Body of pancreas (tissue), 4 donors: ENCODE measurements at regions not wholly inside any gene's neighbourhood (a gene's known extent, or its start where the extent isn't known, plus 50 kb on each side); places are given as distances from the start of the nearest gene placed in this dataset.

Source experiments
- POLR2A ChIP-seq, 3 donors: fragments of 450-650 bp; IDR thresholded peaks; one replicate each; pipeline ENCODE4 v1.6.1; 2016; ENCODE audit warnings: antibody characterized with exemption in 3 of 3, mild to moderate bottlenecking in 2 of 3
- TF ChIP-seq, protein P1 (sequence below), 7 experiments: fragments of 450-650 bp in 4 of 7; fragments of 200-600 bp in 3 of 7; sonication (generic) in 3 of 7; IDR thresholded peaks; one replicate each; pipeline ENCODE4 v1.5.1; 2016 to 2019; ENCODE audit warnings: antibody characterized with exemption in 7 of 7

- TF ChIP-seq, protein P1, sequence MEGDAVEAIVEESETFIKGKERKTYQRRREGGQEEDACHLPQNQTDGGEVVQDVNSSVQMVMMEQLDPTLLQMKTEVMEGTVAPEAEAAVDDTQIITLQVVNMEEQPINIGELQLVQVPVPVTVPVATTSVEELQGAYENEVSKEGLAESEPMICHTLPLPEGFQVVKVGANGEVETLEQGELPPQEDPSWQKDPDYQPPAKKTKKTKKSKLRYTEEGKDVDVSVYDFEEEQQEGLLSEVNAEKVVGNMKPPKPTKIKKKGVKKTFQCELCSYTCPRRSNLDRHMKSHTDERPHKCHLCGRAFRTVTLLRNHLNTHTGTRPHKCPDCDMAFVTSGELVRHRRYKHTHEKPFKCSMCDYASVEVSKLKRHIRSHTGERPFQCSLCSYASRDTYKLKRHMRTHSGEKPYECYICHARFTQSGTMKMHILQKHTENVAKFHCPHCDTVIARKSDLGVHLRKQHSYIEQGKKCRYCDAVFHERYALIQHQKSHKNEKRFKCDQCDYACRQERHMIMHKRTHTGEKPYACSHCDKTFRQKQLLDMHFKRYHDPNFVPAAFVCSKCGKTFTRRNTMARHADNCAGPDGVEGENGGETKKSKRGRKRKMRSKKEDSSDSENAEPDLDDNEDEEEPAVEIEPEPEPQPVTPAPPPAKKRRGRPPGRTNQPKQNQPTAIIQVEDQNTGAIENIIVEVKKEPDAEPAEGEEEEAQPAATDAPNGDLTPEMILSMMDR (IDR thresholded peaks at IDR 0.05) = no peak
- no peak for TF ChIP-seq POLR2A (IDR thresholded peaks at IDR 0.05)
These were observed 241.7 kb downstream of the SOX9 start for GRCh38 chr17:72362376-72363088.
